ENCODE measurements at regions not wholly inside any gene's neighbourhood (a gene's known extent, or its start where the extent isn't known, plus 50 kb on each side); places are given as distances from the start of the nearest gene placed in this dataset.

- Mint-ChIP-seq H3K9me3 (no peaks in the 10 kb centered on the region), H3K27ac (no peak overlapping the region), H3K36me3 (no peaks in the 10 kb centered on the region), H3K4me1 (peaks cover 28% of the 10 kb centered on the region), H3K27me3 (ENCODE audit: low read depth) (no peaks in the 10 kb centered on the region), H3K4me3 (no peak overlapping the region)
- no peak for ATAC-seq
- POLR2A ChIA-PET = no interaction called here
- CTCF ChIA-PET = no interaction called here
- DNase-seq (ENCODE audit: low spot score) = no peak
- TF ChIP-seq CBFB (CRISPR knock-in tag; IDR thresholded peaks at IDR 0.05; ENCODE audit: low read depth) = no peak
- no peak for TF ChIP-seq JUN (CRISPR knock-in tag; IDR thresholded peaks at IDR 0.05)
- no peak for TF ChIP-seq IRF2 (CRISPR knock-in tag; IDR thresholded peaks at IDR 0.05; ENCODE audit: borderline replicate concordance, low read depth)
- TF ChIP-seq CREB1 (CRISPR knock-in tag; IDR thresholded peaks at IDR 0.05) = no peak
- no peak for TF ChIP-seq ATF3 (CRISPR knock-in tag; conservative IDR thresholded peaks at IDR 0.05)
- TF ChIP-seq NR3C1 (CRISPR knock-in tag; conservative IDR thresholded peaks at IDR 0.05; ENCODE audit: low read depth) = no peak
- no peak for TF ChIP-seq ZNF281 (CRISPR knock-in tag; IDR thresholded peaks at IDR 0.05)
- no peak for TF ChIP-seq FOXJ3 (CRISPR knock-in tag; IDR thresholded peaks at IDR 0.05; ENCODE audit: borderline replicate concordance)
- TF ChIP-seq TEAD1 (CRISPR knock-in tag; IDR thresholded peaks at IDR 0.05) = no peak
- no peak for TF ChIP-seq AFF4 (CRISPR knock-in tag; IDR thresholded peaks at IDR 0.05; ENCODE audit: borderline replicate concordance)
- no peak for TF ChIP-seq USF1 (CRISPR knock-in tag; IDR thresholded peaks at IDR 0.05)
- no peak for TF ChIP-seq ZNF263 (CRISPR knock-in tag; IDR thresholded peaks at IDR 0.05; ENCODE audit: low read depth)
- no peak for TF ChIP-seq TEAD4 (CRISPR knock-in tag; IDR thresholded peaks at IDR 0.05)
- no peak for TF ChIP-seq NR2C2 (CRISPR knock-in tag; IDR thresholded peaks at IDR 0.05)
- no peak for TF ChIP-seq GTF2I (CRISPR knock-in tag; conservative IDR thresholded peaks at IDR 0.05)
- TF ChIP-seq TP53 (CRISPR knock-in tag; IDR thresholded peaks at IDR 0.05) = no peak
- no peak for TF ChIP-seq ZNF512 (CRISPR knock-in tag; IDR thresholded peaks at IDR 0.05; ENCODE audit: borderline replicate concordance)
- no peak for TF ChIP-seq MXD4 (CRISPR knock-in tag; IDR thresholded peaks at IDR 0.05; ENCODE audit: borderline replicate concordance)
- TF ChIP-seq ZNF232 (CRISPR knock-in tag; IDR thresholded peaks at IDR 0.05) = no peak
Measured at GRCh38 chr4:125801373-125801772, 486.6 kb downstream of the FAT4 start.
